ENCODE measurements at regions not wholly inside any gene's neighbourhood (a gene's known extent, or its start where the extent isn't known, plus 50 kb on each side); places are given as distances from the start of the nearest gene placed in this dataset.

DNA sequence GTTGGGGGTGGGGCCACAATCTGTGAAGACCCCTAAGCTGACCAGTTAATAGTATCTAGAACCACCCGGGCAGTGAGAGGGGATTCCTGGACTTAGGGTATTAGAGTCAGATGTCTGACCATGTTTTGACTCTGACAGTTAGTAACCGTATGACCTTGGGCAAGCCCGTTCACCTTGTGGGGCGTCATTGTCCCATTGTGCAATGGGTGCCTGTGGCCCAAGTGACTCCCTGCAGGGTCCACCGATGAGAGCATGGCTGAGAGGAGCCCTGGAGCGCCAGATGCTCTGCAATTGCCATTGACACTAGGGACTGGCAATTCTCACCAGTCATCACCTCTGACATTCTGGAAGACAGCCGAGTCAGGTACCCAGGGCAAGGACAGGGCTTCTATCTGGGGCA, 225.9 kb upstream of the CSF3R start:
- Histone ChIP-seq H3K4me3 (no peak overlapping the region), H3K36me3 (no peaks in the 10 kb centered on the region), H3K27me3 (replicated peaks; ENCODE audit: insufficient read depth) (peaks cover 10% of the 10 kb centered on the region), H3K9me3 (no peaks in the 10 kb centered on the region), H3K27ac (no peak overlapping the region), H3K4me1 (replicated peaks) (no peaks in the 10 kb centered on the region)
- no peak for DNase-seq (ENCODE audit: low spot score)
- 90% methylated on average over 7 of the region's 7 CpGs for WGBS
- intact Hi-C loops (cut with DNase I): no loop called here
- TF ChIP-seq POLR2AphosphoS5 (IDR thresholded peaks at IDR 0.05) (no peak), POLR2A (IDR thresholded peaks at IDR 0.05) (no peak)
- TF ChIP-seq, protein P1, sequence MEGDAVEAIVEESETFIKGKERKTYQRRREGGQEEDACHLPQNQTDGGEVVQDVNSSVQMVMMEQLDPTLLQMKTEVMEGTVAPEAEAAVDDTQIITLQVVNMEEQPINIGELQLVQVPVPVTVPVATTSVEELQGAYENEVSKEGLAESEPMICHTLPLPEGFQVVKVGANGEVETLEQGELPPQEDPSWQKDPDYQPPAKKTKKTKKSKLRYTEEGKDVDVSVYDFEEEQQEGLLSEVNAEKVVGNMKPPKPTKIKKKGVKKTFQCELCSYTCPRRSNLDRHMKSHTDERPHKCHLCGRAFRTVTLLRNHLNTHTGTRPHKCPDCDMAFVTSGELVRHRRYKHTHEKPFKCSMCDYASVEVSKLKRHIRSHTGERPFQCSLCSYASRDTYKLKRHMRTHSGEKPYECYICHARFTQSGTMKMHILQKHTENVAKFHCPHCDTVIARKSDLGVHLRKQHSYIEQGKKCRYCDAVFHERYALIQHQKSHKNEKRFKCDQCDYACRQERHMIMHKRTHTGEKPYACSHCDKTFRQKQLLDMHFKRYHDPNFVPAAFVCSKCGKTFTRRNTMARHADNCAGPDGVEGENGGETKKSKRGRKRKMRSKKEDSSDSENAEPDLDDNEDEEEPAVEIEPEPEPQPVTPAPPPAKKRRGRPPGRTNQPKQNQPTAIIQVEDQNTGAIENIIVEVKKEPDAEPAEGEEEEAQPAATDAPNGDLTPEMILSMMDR (IDR thresholded peaks at IDR 0.05): no peak

DNA sequence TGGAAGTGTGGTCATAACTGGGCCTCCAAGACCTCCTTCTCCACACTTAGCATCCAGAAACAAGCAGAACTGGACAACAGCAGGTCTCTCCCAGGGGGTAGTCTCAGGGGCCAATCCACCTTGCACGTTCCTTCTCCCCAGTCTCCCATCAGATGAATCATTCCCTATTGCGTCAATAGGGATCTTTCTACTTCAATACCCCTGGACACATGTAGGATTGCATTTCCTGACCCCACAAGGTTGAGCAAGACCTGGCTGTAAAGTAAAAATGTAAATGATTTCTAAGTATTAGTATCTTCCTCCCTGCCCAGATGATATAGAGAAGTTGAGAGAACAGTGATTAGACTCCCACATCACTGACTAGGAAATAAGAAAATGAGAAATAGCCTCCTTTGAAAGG, 224.5 kb upstream of the CSF3R start:
- 67% methylated on average over 2 of the region's 2 CpGs for WGBS
- H3K4me3 ChIP-seq: no peak overlapping the region
- no peak overlapping the region for H3K27ac ChIP-seq
- TF ChIP-seq, protein P1 (IDR thresholded peaks at IDR 0.05): no peak
- TF ChIP-seq POLR2AphosphoS5 (IDR thresholded peaks at IDR 0.05): no peak
- TF ChIP-seq POLR2A (IDR thresholded peaks at IDR 0.05): no peak
- DNase-seq (ENCODE audit: low spot score): no peak
- no peaks in the 10 kb centered on the region for H3K9me3 ChIP-seq
- H3K27me3 ChIP-seq (replicated peaks; ENCODE audit: insufficient read depth): peaks cover 10% of the 10 kb centered on the region
- no peaks in the 10 kb centered on the region for H3K36me3 ChIP-seq
- intact Hi-C loops (cut with DNase I): no loop called here
- H3K4me1 ChIP-seq (replicated peaks): no peaks in the 10 kb centered on the region

DNA sequence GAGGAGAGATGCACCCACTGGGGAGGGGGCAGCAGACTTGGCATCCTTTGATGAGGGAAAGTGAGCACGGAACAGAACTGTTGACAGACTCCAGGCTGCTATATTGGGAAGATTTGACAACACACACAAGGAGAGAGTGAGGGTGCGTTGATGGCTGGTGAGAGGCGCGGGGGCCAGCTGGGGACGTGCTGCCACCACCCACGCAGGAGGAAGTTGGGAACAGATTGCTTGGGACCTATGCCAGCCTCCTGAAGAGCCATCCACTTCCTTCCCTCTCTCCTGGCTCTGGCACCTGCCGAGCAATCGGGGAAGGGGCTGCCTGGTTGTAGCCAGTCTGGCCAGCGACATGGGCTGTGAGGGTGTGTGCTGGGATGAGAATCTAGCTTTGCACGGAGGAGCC, 223.7 kb upstream of the CSF3R start:
- Histone ChIP-seq H3K4me3 (no peak overlapping the region), H3K9me3 (no peaks in the 10 kb centered on the region), H3K4me1 (replicated peaks) (no peaks in the 10 kb centered on the region), H3K27ac (no peak overlapping the region), H3K27me3 (replicated peaks; ENCODE audit: insufficient read depth) (peaks cover 10% of the 10 kb centered on the region), H3K36me3 (no peaks in the 10 kb centered on the region)
- no peak for DNase-seq (ENCODE audit: low spot score)
- TF ChIP-seq POLR2AphosphoS5 (IDR thresholded peaks at IDR 0.05) (no peak), POLR2A (IDR thresholded peaks at IDR 0.05) (no peak)
- TF ChIP-seq, protein P1 (IDR thresholded peaks at IDR 0.05): no peak
- 39% methylated on average over 10 of the region's 10 CpGs for WGBS
- intact Hi-C loops (cut with DNase I): no loop called here

DNA sequence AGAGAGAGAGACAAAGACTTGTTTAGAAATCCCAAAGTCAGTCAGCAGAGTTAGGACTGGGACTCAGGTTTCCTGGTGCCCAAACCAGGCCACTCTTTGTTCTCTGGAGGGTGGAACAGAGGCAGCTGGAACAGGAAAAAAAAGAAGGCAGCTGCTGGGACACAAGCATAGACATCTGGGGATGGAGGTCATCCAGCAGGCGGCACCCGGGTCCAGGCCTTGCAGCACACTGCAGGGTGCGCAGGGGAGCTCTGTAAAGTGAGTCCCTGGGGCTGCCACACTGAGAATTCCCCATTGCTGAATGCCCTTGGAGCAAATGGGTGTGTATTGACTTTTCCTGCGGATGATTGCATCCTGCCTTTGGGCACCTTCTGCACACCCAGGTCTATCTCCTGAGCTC, 222.9 kb upstream of the CSF3R start:
- 59% methylated on average over 4 of the region's 4 CpGs for WGBS
- peaks cover 10% of the 10 kb centered on the region for H3K27me3 ChIP-seq (replicated peaks; ENCODE audit: insufficient read depth)
- H3K27ac ChIP-seq: no peak overlapping the region
- no peaks in the 10 kb centered on the region for H3K4me1 ChIP-seq (replicated peaks)
- H3K4me3 ChIP-seq: no peak overlapping the region
- no peaks in the 10 kb centered on the region for H3K36me3 ChIP-seq
- intact Hi-C loops (cut with DNase I): no loop called here
- TF ChIP-seq POLR2A (IDR thresholded peaks at IDR 0.05): no peak
- TF ChIP-seq, protein P1 (IDR thresholded peaks at IDR 0.05): no peak
- TF ChIP-seq POLR2AphosphoS5 (IDR thresholded peaks at IDR 0.05): no peak
- H3K9me3 ChIP-seq: no peaks in the 10 kb centered on the region
- no peak for DNase-seq (ENCODE audit: low spot score)

DNA sequence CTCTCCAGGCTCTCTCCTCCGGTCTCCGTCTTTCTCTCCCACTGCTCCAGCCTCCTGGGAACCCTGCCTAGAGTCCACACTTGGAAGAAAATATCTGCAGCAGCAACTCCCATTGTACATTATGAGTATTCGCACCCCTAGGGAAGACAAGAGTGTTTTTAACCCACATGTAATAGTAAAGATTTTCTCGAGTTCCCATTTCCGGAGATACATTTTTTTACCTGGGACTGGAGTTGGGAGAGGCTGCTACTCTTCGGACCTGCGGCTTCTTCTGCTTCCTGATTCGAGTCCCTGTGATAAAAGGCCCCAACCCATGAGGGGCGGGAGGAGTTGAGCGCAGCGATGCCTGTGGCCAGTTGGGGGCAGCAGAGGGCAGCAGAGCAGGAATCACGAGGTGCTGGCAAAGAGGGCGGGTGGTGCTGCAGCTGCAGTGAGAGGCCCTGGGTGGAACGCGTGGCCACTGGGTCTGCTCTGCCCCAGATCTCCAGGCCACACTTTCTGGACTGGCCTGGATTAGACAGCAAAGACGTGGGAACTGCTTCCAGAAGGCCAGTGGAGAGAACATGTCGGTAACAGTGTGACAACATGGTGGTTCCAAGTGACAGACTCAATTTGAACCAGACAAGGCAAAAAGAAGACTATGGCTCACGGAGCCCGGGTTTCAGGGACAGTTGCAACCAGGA, 221.0 kb upstream of the CSF3R start:
- Histone ChIP-seq H3K36me3 (no peaks in the 10 kb centered on the region), H3K27me3 (replicated peaks; ENCODE audit: insufficient read depth) (peaks cover 2% of the 10 kb centered on the region), H3K4me3 (no peak overlapping the region), H3K27ac (no peak overlapping the region), H3K9me3 (no peaks in the 10 kb centered on the region), H3K4me1 (replicated peaks) (no peaks in the 10 kb centered on the region)
- WGBS: 20% methylated on average over 19 of the region's 19 CpGs
- DNase-seq (ENCODE audit: low spot score): peak; percentile 46
- TF ChIP-seq, protein P1 (IDR thresholded peaks at IDR 0.05): peak; percentile 38 to 81 (median 76)
- TF ChIP-seq POLR2AphosphoS5 (IDR thresholded peaks at IDR 0.05): no peak
- intact Hi-C loops (cut with DNase I): loop anchor here (2.0 kb wide), 1 partner anchor 731 kb away; no protein-coding TSS in a partner anchor

Data from prostate gland (tissue), 2 donors.